Psoas muscle (tissue), 7 donors: ENCODE measurements at regions not wholly inside any gene's neighbourhood (a gene's known extent, or its start where the extent isn't known, plus 50 kb on each side); places are given as distances from the start of the nearest gene placed in this dataset.

Experiments used
- ATAC-seq, 4 donors: fragments of 200-7000 bp; cut with Tn5 transposase; one replicate each; pipeline ENCODE4 v1.9.1; 2020; ENCODE audit warnings: moderate library complexity in 3 of 4, mild to moderate bottlenecking in 2 of 4
- DNase-seq, 2 donors: peaks; one replicate each; pipeline ENCODE4 v3.0.0-alpha.2; 2020
- H3K27ac ChIP-seq: fragments of 200-600 bp; one replicate; pipeline ENCODE4 v1.8.0; 2022
- H3K27me3 ChIP-seq, 3 donors: fragments of 200-600 bp in 1 of 3; one replicate each; pipeline versions ENCODE4 v1.6.1 to v1.8.0; 2013 to 2022; ENCODE audit warnings: low read length in 2 of 3, mild to moderate bottlenecking in 2 of 3, moderate library complexity in 1 of 3; ENCODE audit not compliant: insufficient read depth in 3 of 3
- H3K36me3 ChIP-seq, 2 donors: fragments of 200-600 bp in 1 of 2; one replicate each; pipeline versions ENCODE4 v1.6.1 to v1.8.0; 2013 to 2022; ENCODE audit warnings: low read depth in 1 of 2, mild to moderate bottlenecking in 1 of 2, moderate library complexity in 1 of 2; ENCODE audit not compliant: insufficient read depth in 1 of 2
- H3K4me1 ChIP-seq: fragments of 200-600 bp; one replicate; pipeline ENCODE4 v1.8.0; 2022
- H3K4me3 ChIP-seq: fragments of 200-600 bp; one replicate; pipeline ENCODE4 v1.8.0; 2022; ENCODE audit warnings: mild to moderate bottlenecking
- H3K9me3 ChIP-seq: fragments of 200-600 bp; one replicate; pipeline ENCODE4 v1.8.0; 2022
- WGBS, 3 donors: extraction: QIAGEN DNeasy Blood & Tissue Kit; methylation state at CpG; one replicate each; pipeline versions ENCODE4 v1.1.6 to v1.1.7; 2013; 5-methylcytosine and 5-hydroxymethylcytosine counted together
- intact Hi-C, 2 donors: fragments of 100-400 bp; cut with DNase I; formaldehyde crosslinking; loops; one replicate each; pipeline versions ENCODE4 v1.11.0 to v1.14.2; 2022
- TF ChIP-seq, protein P1 (sequence below): fragments of 200-600 bp; IDR thresholded peaks from one replicate; pipeline ENCODE4 v1.8.0; 2022; ENCODE audit warnings: antibody characterized with exemption
- donor health status: healthy with polysubstance abuse.
- donor health status: DM: no; HTN: no; CAD: no; lungs with moderate emphysema.
- donor health status: Bipolar disorder and iron deficiency.
- donor health status: healthy.
- donor health status: DM: yes; HTN: yes; CAD: no.
- donor health status: DM: no; HTN: no; CAD: no.
- donor health status: DM: yes; HTN: yes; CAD: no.

DNA sequence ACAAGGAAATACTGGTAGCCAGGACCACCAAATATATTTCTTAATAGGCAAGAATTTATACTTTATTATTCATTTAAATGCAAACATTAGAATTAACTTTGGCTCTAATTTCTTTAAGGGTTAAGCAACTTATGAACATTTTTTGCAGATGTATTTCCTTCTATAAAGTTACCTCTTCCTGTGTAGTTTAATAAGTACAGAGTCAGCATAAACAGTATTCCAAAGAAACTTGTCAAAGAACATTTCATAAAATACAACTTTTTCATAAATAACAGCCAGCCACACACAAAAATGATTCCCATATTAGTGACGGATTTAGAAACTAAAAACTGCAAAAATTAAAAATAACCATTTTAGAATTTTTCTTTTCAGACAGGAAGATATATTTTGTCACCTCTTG is 723.2 kb downstream of the KCNJ2 start:
- Histone ChIP-seq H3K27me3 (no peaks in the 10 kb centered on the region), H3K27ac (no peak overlapping the region), H3K9me3 (no peaks in the 10 kb centered on the region), H3K4me3 (no peak overlapping the region), H3K4me1 (no peaks in the 10 kb centered on the region), H3K36me3 (no peaks in the 10 kb centered on the region)
- 54 to 69% (median 59%) methylated on average over 1 of the region's 1 CpG for WGBS, 3 donors
- ATAC-seq (no peak), DNase-seq (no peak)
- TF ChIP-seq, protein P1, sequence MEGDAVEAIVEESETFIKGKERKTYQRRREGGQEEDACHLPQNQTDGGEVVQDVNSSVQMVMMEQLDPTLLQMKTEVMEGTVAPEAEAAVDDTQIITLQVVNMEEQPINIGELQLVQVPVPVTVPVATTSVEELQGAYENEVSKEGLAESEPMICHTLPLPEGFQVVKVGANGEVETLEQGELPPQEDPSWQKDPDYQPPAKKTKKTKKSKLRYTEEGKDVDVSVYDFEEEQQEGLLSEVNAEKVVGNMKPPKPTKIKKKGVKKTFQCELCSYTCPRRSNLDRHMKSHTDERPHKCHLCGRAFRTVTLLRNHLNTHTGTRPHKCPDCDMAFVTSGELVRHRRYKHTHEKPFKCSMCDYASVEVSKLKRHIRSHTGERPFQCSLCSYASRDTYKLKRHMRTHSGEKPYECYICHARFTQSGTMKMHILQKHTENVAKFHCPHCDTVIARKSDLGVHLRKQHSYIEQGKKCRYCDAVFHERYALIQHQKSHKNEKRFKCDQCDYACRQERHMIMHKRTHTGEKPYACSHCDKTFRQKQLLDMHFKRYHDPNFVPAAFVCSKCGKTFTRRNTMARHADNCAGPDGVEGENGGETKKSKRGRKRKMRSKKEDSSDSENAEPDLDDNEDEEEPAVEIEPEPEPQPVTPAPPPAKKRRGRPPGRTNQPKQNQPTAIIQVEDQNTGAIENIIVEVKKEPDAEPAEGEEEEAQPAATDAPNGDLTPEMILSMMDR, result no peak
- intact Hi-C loops, result no loop called here

DNA sequence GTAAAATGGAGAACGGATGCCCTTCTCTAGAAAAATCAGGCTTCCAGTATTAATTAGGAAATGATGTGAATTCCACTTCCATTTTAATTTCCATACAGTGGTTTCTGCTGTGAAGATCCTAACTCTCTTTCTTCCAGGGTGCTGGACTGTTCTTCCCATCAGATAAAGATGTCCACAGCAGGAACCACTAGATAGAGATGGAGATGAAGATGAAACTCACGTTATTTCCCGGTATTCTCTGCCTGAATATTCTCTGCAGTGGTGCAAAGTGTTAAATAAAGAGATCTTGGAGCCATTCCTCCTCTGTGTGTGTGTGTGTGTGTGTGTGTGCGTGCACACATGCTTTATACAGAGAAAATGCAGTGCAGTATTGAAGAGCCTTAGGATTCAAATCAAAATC is 727.5 kb downstream of the KCNJ2 start:
- Histone ChIP-seq H3K36me3 (no peaks in the 10 kb centered on the region), H3K27me3 (no peaks in the 10 kb centered on the region), H3K27ac (no peak overlapping the region), H3K4me3 (no peak overlapping the region), H3K9me3 (no peaks in the 10 kb centered on the region), H3K4me1 (no peaks in the 10 kb centered on the region)
- WGBS, 3 donors, result 48 to 50% (median 50%) methylated on average over 4 of the region's 4 CpGs
- intact Hi-C loops, result no loop called here
- DNase-seq (no peak), ATAC-seq (no peak)
- TF ChIP-seq, protein P1, result no peak

DNA sequence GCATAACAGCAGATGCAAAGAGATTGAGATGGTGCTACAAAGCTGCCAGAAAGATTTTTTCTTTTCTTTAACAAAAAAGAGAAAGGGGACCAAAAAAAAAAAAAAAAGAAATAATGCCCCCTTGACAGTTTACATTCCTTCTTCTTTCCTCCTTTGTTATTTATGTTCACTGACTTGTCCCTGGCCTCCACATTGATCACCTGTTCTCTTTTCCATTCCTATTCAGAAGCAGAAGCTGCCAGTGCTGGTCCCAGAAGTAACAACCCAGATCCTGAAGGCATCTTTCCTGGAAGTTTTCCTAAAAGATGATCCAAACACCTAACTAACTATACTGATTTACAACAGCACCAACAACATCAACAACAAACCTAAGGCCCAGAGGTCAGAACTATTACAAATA is 728.1 kb downstream of the KCNJ2 start:
- Histone ChIP-seq H3K4me1 (no peaks in the 10 kb centered on the region), H3K4me3 (no peak overlapping the region), H3K27me3 (no peaks in the 10 kb centered on the region), H3K36me3 (no peaks in the 10 kb centered on the region), H3K9me3 (no peaks in the 10 kb centered on the region), H3K27ac (no peak overlapping the region)
- TF ChIP-seq, protein P1, result no peak
- intact Hi-C loops, result no loop called here
- DNase-seq (no peak), ATAC-seq (no peak)

DNA sequence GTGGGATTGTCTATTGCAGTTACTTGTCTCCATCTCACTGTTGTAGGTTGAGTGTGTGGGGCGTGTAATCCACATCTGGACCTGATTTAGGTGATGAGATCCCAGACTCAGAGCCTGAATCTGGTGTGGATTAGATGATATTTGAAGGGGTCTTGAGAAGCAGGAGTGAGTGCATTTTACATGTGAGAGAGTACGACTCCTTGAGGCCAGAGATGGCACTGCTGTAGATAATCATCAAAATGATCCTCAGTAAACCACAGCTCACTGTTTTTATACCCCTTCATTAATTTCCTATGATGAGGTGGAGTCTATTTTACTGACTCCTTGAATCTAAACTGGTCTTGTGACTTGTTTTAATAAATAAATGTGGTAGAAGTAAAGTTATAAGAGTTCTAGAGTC is 732.5 kb downstream of the KCNJ2 start:
- no peaks in the 10 kb centered on the region for H3K27me3 ChIP-seq
- no peaks in the 10 kb centered on the region for H3K4me1 ChIP-seq
- no peak overlapping the region for H3K27ac ChIP-seq
- H3K36me3 ChIP-seq, result no peaks in the 10 kb centered on the region
- DNase-seq, result no peak
- intact Hi-C loops, result no loop called here
- no peak overlapping the region for H3K4me3 ChIP-seq
- H3K9me3 ChIP-seq, result no peaks in the 10 kb centered on the region
- TF ChIP-seq, protein P1, result no peak
- ATAC-seq, result no peak
- WGBS, 3 donors, result 73 to 86% (median 85%) methylated on average over 2 of the region's 2 CpGs

DNA sequence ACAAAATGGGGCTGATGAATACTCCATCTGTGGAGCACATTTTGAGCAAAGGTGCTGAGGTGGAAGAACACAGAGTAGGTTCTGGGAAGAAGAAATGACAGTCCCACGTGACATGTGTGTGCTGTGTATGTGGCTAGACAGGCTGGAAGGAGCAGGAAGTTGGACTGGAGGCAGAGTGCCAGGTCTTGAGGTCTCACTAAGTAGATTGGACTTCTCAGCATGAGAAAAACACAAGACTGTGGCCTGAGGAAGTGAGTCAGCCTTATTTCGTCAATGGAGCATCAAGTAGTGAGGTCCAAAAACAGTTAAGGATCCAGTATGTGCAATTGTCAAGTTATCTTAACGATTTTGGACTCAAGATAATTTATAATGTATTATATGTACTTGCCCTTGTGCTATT is 736.5 kb downstream of the KCNJ2 start:
- no peaks in the 10 kb centered on the region for H3K4me1 ChIP-seq
- DNase-seq (no peak), ATAC-seq (no peak)
- TF ChIP-seq, protein P1, result no peak
- no peaks in the 10 kb centered on the region for H3K36me3 ChIP-seq
- H3K27me3 ChIP-seq, result no peaks in the 10 kb centered on the region
- intact Hi-C loops, result no loop called here
- H3K9me3 ChIP-seq, result no peaks in the 10 kb centered on the region
- H3K4me3 ChIP-seq, result no peak overlapping the region
- 61 to 70% (median 63%) methylated on average over 3 of the region's 3 CpGs for WGBS, 3 donors
- no peak overlapping the region for H3K27ac ChIP-seq
